ENCODE measurements at regions not wholly inside any gene's neighbourhood (a gene's known extent, or its start where the extent isn't known, plus 50 kb on each side); places are given as distances from the start of the nearest gene placed in this dataset.

DNA sequence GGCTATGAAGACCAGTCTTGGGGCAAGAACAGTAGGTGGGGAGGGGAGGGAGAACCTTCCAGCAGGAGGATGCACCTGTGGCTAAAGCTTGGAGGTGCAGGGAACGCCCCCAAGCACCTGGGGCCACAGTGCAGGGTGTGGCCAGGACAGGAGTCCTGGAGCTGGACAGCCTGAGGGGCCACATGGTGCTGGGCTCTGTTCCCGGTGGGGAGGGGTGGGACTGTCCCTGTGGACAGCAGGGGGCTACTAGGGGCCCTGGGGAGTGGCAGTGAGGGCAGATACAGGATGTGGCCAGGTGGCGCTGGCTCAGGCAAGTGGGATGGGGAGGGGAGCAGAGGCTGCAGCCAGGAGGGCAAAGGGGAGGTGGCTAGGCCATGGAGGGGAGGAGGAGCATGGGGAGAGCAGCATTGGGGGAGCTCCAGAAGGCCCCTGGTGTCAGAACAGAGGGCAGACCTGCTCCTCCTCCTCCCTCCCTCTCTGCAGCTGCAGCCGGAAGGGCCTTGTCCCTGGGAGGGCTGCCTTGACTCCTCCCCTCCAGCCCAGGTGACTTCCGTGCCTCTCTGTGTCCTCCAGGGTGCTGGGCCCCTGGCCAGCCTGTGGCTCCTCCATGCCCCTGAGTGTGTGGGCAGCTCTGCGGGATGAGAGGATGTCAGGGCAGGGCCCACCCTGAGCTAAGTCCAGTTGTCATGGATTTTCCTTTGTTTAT lies 68.4 kb upstream of the DLK1 start:
- H3K23ac ChIP-seq (ENCODE audit: low read depth, low read length, poor library complexity): peak overlapping the region; percentile 9
- H3K36me3 ChIP-seq (replicated peaks in 1 of 2; ENCODE audit: control insufficient read depth in 2 of 2, insufficient read depth in 2 of 2, low read length in 2 of 2): no peaks in the 10 kb centered on the region
- peak overlapping the region; percentile 98 for H2AK5ac ChIP-seq (ENCODE audit: low read depth, low read length)
- H2AFZ ChIP-seq (ENCODE audit: low read length): peak overlapping the region; percentile 66
- no peak for DNase-seq (ENCODE audit: low spot score)
- peak overlapping the region; percentile 54 for H4K91ac ChIP-seq (ENCODE audit: low read depth, low read length, poor library complexity)
- peak overlapping the region; percentile 7 for H3K9ac ChIP-seq (ENCODE audit: low read depth, low read length, poor library complexity)
- H3K27ac ChIP-seq (replicated peaks; ENCODE audit: low read length): no peak overlapping the region
- no peak overlapping the region for H3K4me2 ChIP-seq (ENCODE audit: insufficient read depth, low read length, poor library complexity, severe bottlenecking)
- peak overlapping the region; percentile 89 for H2BK120ac ChIP-seq (ENCODE audit: low read depth, low read length)
- H3K4ac ChIP-seq (ENCODE audit: low read length): peak overlapping the region; percentile 87
- H3K27me3 ChIP-seq (ENCODE audit: control insufficient read depth in 3 of 3, insufficient read depth in 3 of 3, low read depth in 1 of 3, low read length in 3 of 3): no peaks in the 10 kb centered on the region
- H2BK5ac ChIP-seq (ENCODE audit: low read length): peak overlapping the region; percentile 78
- peaks cover 6% of the 10 kb centered on the region for H3K79me1 ChIP-seq (ENCODE audit: low read depth, low read length)
- peak overlapping the region; percentile 96 for H3K18ac ChIP-seq (ENCODE audit: low read length)
- peaks cover 17 to 37% of the 10 kb centered on the region in 2 donors for H3K4me1 ChIP-seq (ENCODE audit: control insufficient read depth in 2 of 2, insufficient read depth in 1 of 2, low read depth in 1 of 2, low read length in 2 of 2)
- H3K14ac ChIP-seq (ENCODE audit: low read length): peak overlapping the region; percentile 60
- peak overlapping the region; percentile 100 for H2BK15ac ChIP-seq (ENCODE audit: low read length)
- peak overlapping the region; percentile 54 for H4K8ac ChIP-seq (ENCODE audit: low read depth, low read length)
- H3K4me3 ChIP-seq (ENCODE audit: low read length in 2 of 2): no peak overlapping the region
- no CpG with 5 or more reads among the region's 6 CpGs for WGBS, 2 donors (ENCODE audit: extremely low coverage in 2 of 2, insufficient read length in 2 of 2, insufficient replicate concordance in 1 of 2)
- no peaks in the 10 kb centered on the region for H3K9me3 ChIP-seq (replicated peaks in 1 of 2; ENCODE audit: control insufficient read depth in 2 of 2, insufficient read depth in 1 of 2, low read depth in 1 of 2, low read length in 2 of 2)
- H2BK12ac ChIP-seq (ENCODE audit: low read length): peak overlapping the region; percentile 86

DNA sequence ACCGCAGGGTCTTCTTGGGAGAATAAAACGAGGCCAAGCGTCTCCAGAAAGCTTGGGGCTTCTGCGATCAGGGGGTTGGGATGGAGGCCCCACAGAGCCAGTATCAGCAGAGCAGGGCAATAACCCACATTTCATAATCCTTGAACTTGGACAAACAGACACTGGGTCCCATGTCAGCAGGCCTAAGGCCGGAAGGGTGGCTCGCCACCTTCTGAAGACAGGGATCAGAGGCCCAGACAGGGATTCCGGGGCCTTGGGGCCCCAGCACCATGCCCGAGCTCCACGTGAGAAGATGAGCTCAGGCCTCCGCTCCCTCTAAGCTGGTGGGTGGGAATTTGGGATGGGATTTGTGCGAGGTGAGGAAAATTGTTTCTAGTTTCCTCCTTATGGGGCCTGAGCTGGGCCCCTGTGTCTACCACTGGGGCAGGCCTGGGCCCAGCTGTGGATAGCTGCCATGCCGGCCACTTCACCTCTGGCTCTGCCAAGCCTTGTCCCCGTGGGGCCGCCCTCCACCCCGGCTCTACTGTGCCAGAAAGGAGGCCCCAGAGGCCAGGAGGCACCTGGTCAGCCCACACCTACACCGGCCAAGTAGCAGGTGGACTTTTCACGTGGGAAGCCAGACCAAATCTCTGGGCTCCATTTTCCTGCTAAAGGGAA lies 67.2 kb upstream of the DLK1 start:
- no peak overlapping the region for H3K23ac ChIP-seq (ENCODE audit: low read depth, low read length, poor library complexity)
- no peaks in the 10 kb centered on the region for H3K27me3 ChIP-seq (ENCODE audit: control insufficient read depth in 3 of 3, insufficient read depth in 3 of 3, low read depth in 1 of 3, low read length in 3 of 3)
- H2AK5ac ChIP-seq (ENCODE audit: low read depth, low read length): peak overlapping the region; percentile 83
- H3K4me2 ChIP-seq (ENCODE audit: insufficient read depth, low read length, poor library complexity, severe bottlenecking): no peak overlapping the region
- no peak overlapping the region for H3K4ac ChIP-seq (ENCODE audit: low read length)
- H4K91ac ChIP-seq (ENCODE audit: low read depth, low read length, poor library complexity): peak overlapping the region; percentile 44
- no peak overlapping the region for H3K14ac ChIP-seq (ENCODE audit: low read length)
- H4K8ac ChIP-seq (ENCODE audit: low read depth, low read length): no peak overlapping the region
- no peak overlapping the region for H2AFZ ChIP-seq (ENCODE audit: low read length)
- H2BK120ac ChIP-seq (ENCODE audit: low read depth, low read length): peak overlapping the region; percentile 89
- no peaks in the 10 kb centered on the region for H3K9me3 ChIP-seq (replicated peaks in 1 of 2; ENCODE audit: control insufficient read depth in 2 of 2, insufficient read depth in 1 of 2, low read depth in 1 of 2, low read length in 2 of 2)
- H3K9ac ChIP-seq (ENCODE audit: low read depth, low read length, poor library complexity): no peak overlapping the region
- no CpG with 5 or more reads among the region's 17 CpGs for WGBS, 2 donors (ENCODE audit: extremely low coverage in 2 of 2, insufficient read length in 2 of 2, insufficient replicate concordance in 1 of 2)
- peaks cover 13 to 30% of the 10 kb centered on the region in 2 donors for H3K4me1 ChIP-seq (ENCODE audit: control insufficient read depth in 2 of 2, insufficient read depth in 1 of 2, low read depth in 1 of 2, low read length in 2 of 2)
- peaks cover 4% of the 10 kb centered on the region for H3K79me1 ChIP-seq (ENCODE audit: low read depth, low read length)
- H2BK12ac ChIP-seq (ENCODE audit: low read length): no peak overlapping the region
- no peak for DNase-seq (ENCODE audit: low spot score)
- no peak overlapping the region for H3K4me3 ChIP-seq (ENCODE audit: low read length in 2 of 2)
- H3K27ac ChIP-seq (replicated peaks; ENCODE audit: low read length): no peak overlapping the region
- H3K36me3 ChIP-seq (replicated peaks in 1 of 2; ENCODE audit: control insufficient read depth in 2 of 2, insufficient read depth in 2 of 2, low read length in 2 of 2): no peaks in the 10 kb centered on the region
- peak overlapping the region; percentile 100 for H2BK15ac ChIP-seq (ENCODE audit: low read length)
- peak overlapping the region; percentile 78 for H2BK5ac ChIP-seq (ENCODE audit: low read length)
- H3K18ac ChIP-seq (ENCODE audit: low read length): peak overlapping the region; percentile 96

GRCh38 chr14:100660498-100660881 lies 66.2 kb upstream of the DLK1 start:
- Histone ChIP-seq H3K4me3 (ENCODE audit: low read length in 2 of 2) (no peak overlapping the region), H3K27me3 (ENCODE audit: control insufficient read depth in 3 of 3, insufficient read depth in 3 of 3, low read depth in 1 of 3, low read length in 3 of 3) (no peaks in the 10 kb centered on the region), H3K4ac (ENCODE audit: low read length) (no peak overlapping the region), H3K9ac (ENCODE audit: low read depth, low read length, poor library complexity) (no peak overlapping the region), H3K4me2 (ENCODE audit: insufficient read depth, low read length, poor library complexity, severe bottlenecking) (no peak overlapping the region), H2BK12ac (ENCODE audit: low read length) (peak overlapping the region; percentile 75), H2AFZ (ENCODE audit: low read length) (no peak overlapping the region), H2BK120ac (ENCODE audit: low read depth, low read length) (no peak overlapping the region), H2BK5ac (ENCODE audit: low read length) (no peak overlapping the region), H3K23ac (ENCODE audit: low read depth, low read length, poor library complexity) (no peak overlapping the region), H4K91ac (ENCODE audit: low read depth, low read length, poor library complexity) (no peak overlapping the region), H3K79me1 (ENCODE audit: low read depth, low read length) (peaks cover 4% of the 10 kb centered on the region), H3K9me3 (replicated peaks in 1 of 2; ENCODE audit: control insufficient read depth in 2 of 2, insufficient read depth in 1 of 2, low read depth in 1 of 2, low read length in 2 of 2) (no peaks in the 10 kb centered on the region), H4K8ac (ENCODE audit: low read depth, low read length) (no peak overlapping the region), H3K14ac (ENCODE audit: low read length) (no peak overlapping the region), H2AK5ac (ENCODE audit: low read depth, low read length) (no peak overlapping the region), H3K18ac (ENCODE audit: low read length) (peak overlapping the region; percentile 68), H3K36me3 (replicated peaks in 1 of 2; ENCODE audit: control insufficient read depth in 2 of 2, insufficient read depth in 2 of 2, low read length in 2 of 2) (no peaks in the 10 kb centered on the region), H3K4me1 (ENCODE audit: control insufficient read depth in 2 of 2, insufficient read depth in 1 of 2, low read depth in 1 of 2, low read length in 2 of 2) (peaks cover 20 to 28% of the 10 kb centered on the region in 2 donors), H3K27ac (replicated peaks; ENCODE audit: low read length) (no peak overlapping the region), H2BK15ac (ENCODE audit: low read length) (peak overlapping the region; percentile 9)
- no CpG with 5 or more reads among the region's 6 CpGs for WGBS, 2 donors (ENCODE audit: extremely low coverage in 2 of 2, insufficient read length in 2 of 2, insufficient replicate concordance in 1 of 2)
- no peak for DNase-seq (ENCODE audit: low spot score)

- Histone ChIP-seq H3K18ac (ENCODE audit: low read length) (peak overlapping the region; percentile 44), H3K4me2 (ENCODE audit: insufficient read depth, low read length, poor library complexity, severe bottlenecking) (no peak overlapping the region), H3K4ac (ENCODE audit: low read length) (no peak overlapping the region), H3K14ac (ENCODE audit: low read length) (no peak overlapping the region), H3K27me3 (ENCODE audit: control insufficient read depth in 3 of 3, insufficient read depth in 3 of 3, low read depth in 1 of 3, low read length in 3 of 3) (no peaks in the 10 kb centered on the region), H2AFZ (ENCODE audit: low read length) (no peak overlapping the region), H3K4me1 (ENCODE audit: control insufficient read depth in 2 of 2, insufficient read depth in 1 of 2, low read depth in 1 of 2, low read length in 2 of 2) (peaks cover 22 to 23% of the 10 kb centered on the region in 2 donors), H3K27ac (replicated peaks; ENCODE audit: low read length) (no peak overlapping the region), H4K8ac (ENCODE audit: low read depth, low read length) (no peak overlapping the region), H2BK120ac (ENCODE audit: low read depth, low read length) (no peak overlapping the region), H3K9ac (ENCODE audit: low read depth, low read length, poor library complexity) (no peak overlapping the region), H3K23ac (ENCODE audit: low read depth, low read length, poor library complexity) (no peak overlapping the region), H3K36me3 (replicated peaks in 1 of 2; ENCODE audit: control insufficient read depth in 2 of 2, insufficient read depth in 2 of 2, low read length in 2 of 2) (no peaks in the 10 kb centered on the region), H2BK12ac (ENCODE audit: low read length) (peak overlapping the region; percentile 26), H2BK5ac (ENCODE audit: low read length) (peak overlapping the region; percentile 7), H3K4me3 (ENCODE audit: low read length in 2 of 2) (no peak overlapping the region), H3K9me3 (replicated peaks in 1 of 2; ENCODE audit: control insufficient read depth in 2 of 2, insufficient read depth in 1 of 2, low read depth in 1 of 2, low read length in 2 of 2) (no peaks in the 10 kb centered on the region), H2BK15ac (ENCODE audit: low read length) (no peak overlapping the region), H4K91ac (ENCODE audit: low read depth, low read length, poor library complexity) (no peak overlapping the region), H2AK5ac (ENCODE audit: low read depth, low read length) (no peak overlapping the region), H3K79me1 (ENCODE audit: low read depth, low read length) (peaks cover 3% of the 10 kb centered on the region)
- WGBS, 2 donors (ENCODE audit: extremely low coverage in 2 of 2, insufficient read length in 2 of 2, insufficient replicate concordance in 1 of 2): no CpG with 5 or more reads among the region's 18 CpGs
- no peak for DNase-seq (ENCODE audit: low spot score)
Measured at GRCh38 chr14:100660882-100661635, 65.6 kb upstream of the DLK1 start.

All from neuronal stem cell (in vitro differentiated cells).